ENCODE measurements at regions not wholly inside any gene's neighbourhood (a gene's known extent, or its start where the extent isn't known, plus 50 kb on each side); places are given as distances from the start of the nearest gene placed in this dataset.

GRCh38 chr7:106773228-106773627 lies 91.9 kb upstream of the PIK3CG start:
- no peak for DNase-seq

DNA sequence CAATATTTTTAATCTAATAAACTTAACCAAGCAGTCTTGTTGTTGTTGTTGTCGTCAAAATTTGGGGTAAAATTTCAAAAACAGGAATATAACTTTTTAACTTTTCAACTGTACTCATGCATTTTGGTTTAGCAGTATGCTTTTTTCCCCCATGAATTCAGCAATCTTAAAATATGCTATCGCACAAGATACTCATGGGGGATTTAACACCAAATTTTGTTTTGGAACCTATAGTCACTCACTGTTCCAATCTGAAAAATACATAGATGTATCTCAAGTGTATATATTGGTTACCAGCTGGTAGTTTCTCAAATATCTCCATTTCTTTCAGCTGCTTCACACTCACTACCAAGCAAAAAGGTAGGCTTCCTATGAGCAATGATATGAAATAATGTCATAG lies 91.4 kb upstream of the PIK3CG start:
- intact Hi-C loops (cut with DNase I, micrococcal nuclease): no loop called here
- DNase-seq: no peak
- no peak for ATAC-seq

More at GRCh38 chr7:106773228-106773627, 91.9 kb upstream of the PIK3CG start:
- intact Hi-C loops (cut with DNase I, micrococcal nuclease): no loop called here
- ATAC-seq: peak; percentile 64

GRCh38 chr7:106774213-106774767 lies 90.8 kb upstream of the PIK3CG start:
- ATAC-seq: no peak
- intact Hi-C loops (cut with DNase I, micrococcal nuclease): no loop called here
- DNase-seq: no peak

DNA sequence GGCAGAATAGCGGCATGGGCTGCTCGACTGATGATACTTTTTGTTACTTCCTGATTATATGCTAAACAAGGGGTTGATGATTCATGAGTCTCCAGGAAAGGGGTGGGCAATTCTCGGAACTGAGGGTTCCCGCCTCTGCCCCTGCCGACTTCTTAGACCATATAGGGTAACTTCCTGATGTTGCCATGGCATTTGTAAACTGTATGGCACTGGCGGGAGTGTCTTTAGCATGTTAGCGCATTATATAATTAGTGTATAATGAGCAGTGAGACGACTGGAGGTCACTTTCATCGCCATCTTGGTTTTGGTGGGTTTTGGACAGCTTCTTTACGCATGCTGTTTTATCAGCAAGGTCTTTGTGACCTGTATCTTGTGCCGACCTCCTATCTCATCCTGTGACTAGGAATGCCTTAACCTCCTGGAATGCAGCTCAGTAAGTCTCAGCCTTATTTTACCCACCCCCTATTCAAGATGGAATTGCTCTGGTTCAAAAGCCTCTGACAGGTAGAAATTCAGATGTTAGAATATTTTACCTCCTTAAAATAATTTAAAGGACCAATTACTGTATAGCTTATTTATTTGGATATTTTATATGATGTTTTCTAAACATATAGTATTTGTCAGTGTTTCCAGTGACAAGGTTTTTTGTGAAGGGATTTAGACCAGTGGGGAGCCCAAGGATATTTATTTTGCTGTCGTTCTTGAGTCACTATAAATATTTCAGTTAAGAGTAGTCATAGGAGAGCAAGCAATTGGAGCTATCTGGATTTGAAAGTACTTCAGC lies 90.1 kb upstream of the PIK3CG start:
- DNase-seq: no peak
- ATAC-seq: no peak
- intact Hi-C loops (cut with DNase I, micrococcal nuclease): no loop called here

GRCh38 chr7:106775552-106775936 lies 89.5 kb upstream of the PIK3CG start:
- ATAC-seq (no peak), DNase-seq (no peak)
- intact Hi-C loops (cut with DNase I, micrococcal nuclease): no loop called here

GRCh38 chr7:106775975-106776607 lies 89.0 kb upstream of the PIK3CG start:
- intact Hi-C loops (cut with DNase I, micrococcal nuclease): no loop called here
- DNase-seq (no peak), ATAC-seq (no peak)

DNA sequence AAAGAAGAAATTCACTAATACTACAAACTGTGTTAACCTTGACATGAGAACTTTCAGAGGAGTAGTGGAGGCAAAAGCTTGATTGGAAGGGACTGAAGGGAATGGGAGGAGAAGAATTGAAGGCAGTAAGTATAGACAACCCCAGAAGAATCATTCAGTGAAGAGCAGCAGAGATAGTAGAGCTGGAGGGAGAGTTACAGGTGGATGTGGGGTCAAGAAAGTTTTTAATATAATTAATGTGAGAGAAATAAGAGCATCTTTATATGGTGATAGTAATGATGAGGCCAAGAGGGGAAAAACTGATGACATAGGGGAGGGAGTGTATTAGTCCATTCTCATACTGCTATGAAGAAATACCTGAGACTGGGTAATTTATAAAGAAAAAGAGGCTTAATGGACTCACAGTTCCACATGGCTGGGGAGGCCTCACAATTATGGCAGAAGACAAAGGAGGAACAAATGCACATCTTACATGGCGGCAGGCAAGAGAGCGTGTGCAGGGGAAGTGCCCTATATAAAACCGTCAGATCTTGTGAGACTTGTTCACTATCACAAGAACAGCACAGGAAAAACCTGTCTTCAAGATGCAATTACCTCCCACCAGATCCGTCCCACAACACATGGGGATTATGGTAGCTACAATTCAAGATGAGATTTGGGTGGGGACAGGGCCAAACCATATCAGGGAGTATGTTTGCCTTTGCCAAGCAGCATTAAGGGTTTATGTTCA lies 88.3 kb upstream of the PIK3CG start:
- intact Hi-C loops (cut with DNase I, micrococcal nuclease): no loop called here
- DNase-seq: no peak
- no peak for ATAC-seq

DNA sequence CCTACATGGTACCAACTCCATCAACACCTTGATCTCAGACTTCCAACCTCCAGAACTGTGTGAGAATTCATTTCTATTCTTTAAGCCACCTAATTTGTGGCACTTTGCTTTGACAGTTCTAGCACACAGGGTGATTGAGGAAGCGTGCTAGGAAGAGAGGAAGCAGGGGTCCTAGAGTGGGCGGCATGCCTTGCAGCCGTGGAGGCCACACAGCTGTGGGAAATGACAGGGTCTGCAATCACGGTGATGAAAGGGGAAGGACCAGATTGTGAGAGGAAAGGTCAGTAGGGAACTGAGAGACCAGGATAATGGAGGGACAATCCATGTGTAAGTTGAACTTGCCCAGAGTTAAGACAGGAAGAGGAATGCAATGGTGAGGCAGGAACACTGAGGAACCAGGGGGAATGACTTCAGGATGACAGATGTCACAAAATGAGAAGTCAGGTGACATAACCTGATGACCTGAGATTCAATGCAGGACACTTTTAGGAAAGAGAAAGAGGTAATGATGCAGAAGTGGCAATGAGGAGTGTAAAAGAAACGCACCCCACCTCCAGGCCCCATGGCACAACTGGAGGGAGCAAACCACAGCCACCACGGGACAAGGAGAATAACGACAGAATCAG lies 87.3 kb upstream of the PIK3CG start:
- ATAC-seq: no peak
- no peak for DNase-seq
- intact Hi-C loops (cut with DNase I, micrococcal nuclease): no loop called here

- no peak for DNase-seq
- intact Hi-C loops (cut with DNase I, micrococcal nuclease): no loop called here
- no peak for ATAC-seq
These were observed 86.3 kb upstream of the PIK3CG start for GRCh38 chr7:106778656-106779250.

DNA sequence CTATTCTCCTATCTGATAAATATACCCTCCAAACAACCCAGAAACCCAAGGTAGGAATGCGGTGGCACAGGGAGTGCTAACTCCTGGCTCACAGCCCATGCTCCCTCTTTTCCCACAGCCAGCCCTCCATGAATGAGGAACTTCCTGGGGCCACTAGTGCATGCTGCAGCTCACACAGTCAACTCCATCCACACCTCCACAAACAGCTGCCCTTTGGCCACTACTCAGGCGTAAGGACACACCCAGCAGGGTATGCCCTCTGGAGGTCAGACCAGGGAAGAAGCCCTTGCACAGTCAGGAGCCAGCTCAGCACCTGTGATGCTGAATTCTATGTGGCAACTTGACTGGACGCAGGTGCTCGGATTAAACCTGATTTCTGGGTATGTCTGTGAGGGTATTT lies 85.2 kb upstream of the PIK3CG start:
- peak; percentile 100 for ATAC-seq

DNA sequence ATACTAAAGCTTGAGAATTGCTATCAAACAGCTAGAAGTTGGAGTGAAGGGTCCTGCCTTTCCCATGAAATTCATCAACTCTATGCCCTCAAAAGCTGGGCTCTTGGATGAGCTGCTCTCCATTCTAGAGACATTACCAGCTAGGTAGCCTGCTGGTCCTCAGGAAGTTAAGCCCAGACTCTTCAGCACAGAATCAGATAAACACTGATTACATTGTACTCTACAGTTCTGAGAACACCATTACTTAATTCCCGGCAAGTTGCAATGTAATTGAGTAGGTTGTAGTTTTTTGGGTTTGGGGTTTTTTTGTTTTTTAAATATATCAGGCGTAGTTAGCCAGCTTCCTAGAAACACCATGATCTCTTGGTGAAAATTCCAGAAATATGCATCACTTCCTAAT lies 84.1 kb upstream of the PIK3CG start:
- intact Hi-C loops (cut with DNase I, micrococcal nuclease): no loop called here
- no peak for ATAC-seq

More for the DNA sequence above, 85.2 kb upstream of the PIK3CG start:
- DNase-seq: peak; percentile 56 to 74
- intact Hi-C loops (cut with DNase I, micrococcal nuclease): no loop called here

DNA sequence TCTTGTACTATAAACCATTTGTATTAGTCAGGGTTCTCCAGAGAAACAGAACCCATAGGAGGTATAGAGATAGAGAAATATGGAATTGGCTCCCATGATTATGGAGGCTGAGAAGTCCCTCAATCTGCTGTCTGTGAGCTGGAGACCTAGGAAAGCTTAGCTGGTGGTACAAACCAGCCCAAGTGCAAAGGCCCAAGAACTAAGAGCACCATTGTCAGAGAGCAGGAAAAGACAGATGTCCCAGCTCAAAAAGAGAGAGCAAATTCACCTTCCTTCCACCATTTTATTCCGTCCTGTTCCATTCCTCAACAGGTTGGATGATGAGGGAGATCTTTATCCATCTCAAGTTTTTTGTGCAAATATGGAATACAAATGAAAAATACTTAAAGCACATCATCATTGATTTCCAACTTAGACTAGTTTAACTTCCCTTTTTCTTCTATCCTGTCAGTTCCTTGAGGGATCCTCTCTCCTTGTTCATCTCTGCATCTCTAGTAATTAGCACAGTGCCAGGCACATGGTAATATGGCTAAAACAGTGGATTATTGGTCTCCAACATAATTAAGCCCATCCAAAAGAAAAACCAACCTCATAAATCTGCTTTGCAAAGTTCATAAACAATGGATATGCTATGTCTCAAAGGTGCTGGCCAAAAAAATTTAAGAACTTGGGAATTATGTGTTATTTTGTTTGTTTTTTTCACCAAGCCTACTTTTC lies 83.1 kb upstream of the PIK3CG start:
- intact Hi-C loops (cut with DNase I, micrococcal nuclease): no loop called here
- DNase-seq: no peak

More for the DNA sequence above, 84.1 kb upstream of the PIK3CG start:
- no peak for DNase-seq

DNA sequence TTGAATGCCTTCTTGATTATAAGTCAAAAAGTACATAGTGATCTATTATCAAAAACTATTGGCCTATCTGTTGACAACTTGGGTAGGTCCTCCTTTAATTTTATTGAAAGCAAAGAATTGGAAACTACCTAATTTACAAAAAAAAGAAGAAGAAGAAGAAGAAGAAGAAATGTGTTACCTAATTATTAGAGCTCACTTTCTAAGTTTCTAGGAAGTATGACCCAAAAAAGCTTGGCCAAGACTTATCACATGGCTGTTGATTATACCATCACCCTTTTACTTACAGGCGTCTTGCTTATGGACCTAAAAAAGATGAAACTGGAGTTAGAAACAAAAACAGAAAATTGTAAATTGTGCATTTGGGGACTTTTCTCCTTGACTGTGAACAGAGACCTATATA lies 81.8 kb upstream of the PIK3CG start:
- DNase-seq: no peak
- ATAC-seq: no peak
- intact Hi-C loops (cut with DNase I, micrococcal nuclease): no loop called here

More for the DNA sequence above, 83.1 kb upstream of the PIK3CG start:
- ATAC-seq: no peak

- DNase-seq (no peak), ATAC-seq (no peak)
- intact Hi-C loops (cut with DNase I, micrococcal nuclease): no loop called here
These were observed 76.4 kb upstream of the PIK3CG start for GRCh38 chr7:106788637-106789036.

GRCh38 chr7:106791526-106791925 lies 73.6 kb upstream of the PIK3CG start:
- DNase-seq (no peak), ATAC-seq (no peak)
- intact Hi-C loops (cut with DNase I, micrococcal nuclease): loop anchor here in 1 of 2 donors (5.0 kb wide), 1 partner anchor 361 kb away; no protein-coding TSS in a partner anchor

DNA sequence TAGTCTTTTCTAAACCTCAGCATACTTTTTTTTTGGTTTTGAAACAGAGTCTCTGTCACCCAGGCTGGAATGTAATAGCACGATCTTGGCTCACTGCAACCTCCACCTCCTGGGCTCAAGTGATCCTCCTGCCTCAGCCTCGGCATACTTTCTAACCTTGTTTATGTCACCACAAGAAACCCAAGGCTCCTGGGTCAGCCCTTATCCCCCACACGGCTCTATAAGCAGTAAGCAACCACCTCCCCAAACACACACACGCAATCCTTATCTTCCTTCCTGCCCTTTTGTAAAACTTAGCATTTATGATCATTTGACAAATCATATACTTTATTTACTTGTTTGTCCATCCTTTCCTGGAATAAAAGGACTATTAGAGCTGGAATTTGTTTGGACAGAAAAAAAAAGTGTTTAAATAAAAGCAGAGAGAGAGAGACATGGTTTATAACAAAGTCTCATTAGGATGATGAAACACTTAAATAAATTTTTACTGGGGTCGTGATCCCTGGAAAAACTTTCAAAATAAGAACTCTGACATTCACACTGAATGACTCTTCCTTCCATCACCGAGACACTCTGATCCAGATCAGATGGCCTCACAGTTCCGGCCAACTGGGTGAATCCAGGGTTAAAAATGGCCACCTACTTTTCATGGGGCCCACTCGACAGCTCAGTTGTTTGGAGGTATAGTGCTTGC lies 72.7 kb upstream of the PIK3CG start:
- ATAC-seq: no peak
- intact Hi-C loops (cut with DNase I, micrococcal nuclease): loop anchor here in 1 of 2 donors (5.0 kb wide), 1 partner anchor 360 kb away; no protein-coding TSS in a partner anchor
- no peak for DNase-seq

Measured in left colon (tissue), 2 donors.